ELR (cell line): ENCODE measurements at regions not wholly inside any gene's neighbourhood (a gene's known extent, or its start where the extent isn't known, plus 50 kb on each side); places are given as distances from the start of the nearest gene placed in this dataset.
A peak's percentile ranks its signal among the peaks of the same experiment; 100 is the strongest.
"Not testable (repeated sequence)": the region's sequence is repeated elsewhere in the genome, so short reads cannot be mapped to it uniquely, and the experiment has no call there.

Experiments used
- DNase-seq: peaks from one replicate; pipeline ENCODE4 v3.0.0-alpha.2; 2015; ENCODE audit warnings: low read depth

DNA sequence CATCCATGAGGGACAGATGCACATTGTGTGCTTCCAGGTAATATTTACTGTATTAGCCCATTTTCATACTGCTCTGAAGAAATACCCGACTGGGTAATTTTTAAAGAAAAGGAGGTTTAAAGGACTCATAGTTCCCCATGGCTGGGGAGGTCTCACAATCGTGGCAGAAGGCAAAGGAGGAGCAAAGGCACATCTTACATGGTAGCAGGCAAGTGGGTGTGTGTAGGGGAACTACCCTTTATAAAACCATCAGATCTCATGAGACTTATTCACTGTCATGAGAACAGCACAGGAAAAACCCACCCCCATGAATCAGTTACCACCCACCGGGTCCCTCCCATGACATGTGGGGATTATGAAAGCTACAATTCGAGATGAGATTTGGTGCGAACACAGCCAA, 148.8 kb upstream of the FBXL17 start:
- no peak for DNase-seq

- DNase-seq: peak; percentile 61
These were observed 147.5 kb upstream of the FBXL17 start for GRCh38 chr5:108529381-108529780.

GRCh38 chr5:108528655-108529054, 146.8 kb upstream of the FBXL17 start:
- DNase-seq: no peak

GRCh38 chr5:108524564-108524963, 142.7 kb upstream of the FBXL17 start:
- DNase-seq: no peak

DNA sequence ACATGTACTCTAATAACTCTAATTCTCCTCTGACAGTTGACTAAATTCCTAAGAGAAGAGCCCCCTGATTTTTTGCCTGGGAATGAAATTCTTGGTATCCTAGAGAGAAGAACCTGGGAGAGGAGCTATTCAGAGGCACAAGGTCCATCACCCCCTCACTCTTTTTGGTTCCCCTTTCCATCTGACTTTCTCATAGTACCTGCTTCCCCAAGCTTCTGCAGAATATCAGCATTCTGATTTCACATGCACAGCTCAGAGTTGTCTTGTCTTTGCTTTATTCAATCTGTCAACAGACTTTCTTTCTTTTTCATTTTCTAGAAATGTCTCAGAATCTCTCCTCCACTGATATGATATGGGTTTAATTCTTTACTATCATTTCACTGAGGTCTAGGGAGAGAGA, 141.5 kb upstream of the FBXL17 start:
- DNase-seq: no peak

- peak; percentile 76 for DNase-seq
These were observed 140.1 kb upstream of the FBXL17 start for GRCh38 chr5:108521841-108522506.

DNA sequence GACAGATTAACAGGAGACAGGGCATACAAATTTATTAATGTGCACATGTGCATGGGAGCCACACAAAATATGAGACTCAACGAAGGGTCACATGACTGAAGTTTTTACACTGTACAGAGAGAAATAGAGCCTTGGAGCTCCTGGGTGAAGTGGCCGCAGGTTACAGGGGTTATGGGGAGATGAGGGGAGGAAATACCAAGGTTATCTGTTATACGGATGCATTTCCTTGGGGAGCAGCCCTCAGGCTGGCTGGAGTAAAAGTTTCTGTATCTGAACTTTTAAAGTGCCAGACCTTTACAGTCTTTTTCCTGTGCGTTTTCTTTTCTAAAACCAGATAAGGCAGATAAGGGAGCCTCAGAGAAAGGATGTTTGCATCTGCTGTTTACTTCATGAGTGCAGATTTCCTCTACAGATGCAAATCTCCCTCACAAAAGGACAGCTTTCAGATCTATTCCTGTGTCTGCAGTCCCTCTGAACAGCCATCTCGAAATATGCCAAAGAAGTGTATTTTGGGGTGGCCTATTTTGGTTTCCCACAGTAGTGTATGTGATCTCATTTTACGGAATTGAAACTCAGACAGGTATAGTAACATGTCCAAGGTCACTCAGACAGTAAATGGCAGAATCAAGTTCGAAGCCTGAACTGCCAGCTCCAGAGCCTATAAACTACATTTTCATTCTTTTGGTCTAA, 139.3 kb upstream of the FBXL17 start:
- no peak for DNase-seq

GRCh38 chr5:108516785-108517184, 134.9 kb upstream of the FBXL17 start:
- no peak for DNase-seq

GRCh38 chr5:108515517-108516105, 133.7 kb upstream of the FBXL17 start:
- DNase-seq: no peak

DNA sequence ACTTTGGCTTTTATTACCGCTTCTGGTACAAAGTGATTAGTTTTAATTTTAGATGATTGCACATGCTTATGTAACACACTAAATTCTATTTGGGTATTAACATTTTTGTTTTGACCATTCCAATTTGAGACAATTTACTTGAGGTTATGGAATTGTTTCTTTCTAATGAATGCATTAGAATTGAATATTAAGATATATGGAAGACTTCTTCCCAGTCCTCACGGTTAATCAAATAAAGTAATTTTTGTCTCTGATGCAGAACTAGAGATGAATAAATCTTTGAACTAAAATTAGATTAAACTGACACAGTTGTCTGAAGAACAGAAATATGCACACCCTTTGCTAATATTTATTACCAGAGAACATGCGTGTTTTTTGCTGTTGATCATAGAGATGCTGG, 127.1 kb upstream of the FBXL17 start:
- DNase-seq: no peak

DNA sequence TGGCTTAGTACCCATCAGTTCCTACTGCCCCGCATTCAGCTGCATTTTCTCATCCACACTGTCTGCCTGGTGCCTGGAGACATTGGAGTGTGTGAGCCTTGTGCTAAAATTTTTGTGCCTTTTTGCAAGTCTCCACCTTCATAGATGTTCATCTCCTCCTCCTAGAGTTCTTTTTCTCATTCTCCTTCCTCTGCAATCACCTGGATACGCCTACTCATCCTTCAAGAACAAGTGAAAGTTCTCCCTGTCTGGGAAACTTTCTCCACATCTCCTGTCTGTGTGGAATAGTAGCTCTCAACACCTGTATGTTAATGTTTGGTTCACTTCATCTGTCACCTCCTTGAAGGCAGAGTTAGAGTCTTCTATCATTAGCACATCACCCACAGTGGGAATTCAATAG, 125.7 kb upstream of the FBXL17 start:
- no peak for DNase-seq

- DNase-seq: no peak
These were observed 123.7 kb upstream of the FBXL17 start for GRCh38 chr5:108505608-108506007.

GRCh38 chr5:108504974-108505373, 123.1 kb upstream of the FBXL17 start:
- DNase-seq: no peak

DNA sequence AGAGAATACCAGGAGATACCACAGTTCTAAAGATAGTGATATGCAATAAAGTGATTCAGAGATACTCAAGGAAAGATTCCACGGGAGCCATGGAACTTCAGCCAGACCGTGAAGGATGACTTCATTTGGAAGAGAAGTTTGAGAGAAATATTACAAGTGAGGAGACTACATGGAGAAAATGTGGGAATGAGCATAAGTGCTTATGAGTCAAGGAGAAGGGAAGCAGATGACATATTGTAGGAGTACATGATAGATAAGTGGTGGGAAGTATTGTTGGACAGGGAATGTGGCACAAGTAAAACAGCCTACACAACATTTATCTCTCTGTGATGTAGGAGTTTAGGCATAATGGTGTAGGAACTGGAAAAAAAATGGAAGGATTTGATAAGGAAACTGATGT, 122.1 kb upstream of the FBXL17 start:
- no peak for DNase-seq

- not testable (repeated sequence) for DNase-seq
These were observed 113.7 kb upstream of the FBXL17 start for GRCh38 chr5:108495615-108496014.

DNA sequence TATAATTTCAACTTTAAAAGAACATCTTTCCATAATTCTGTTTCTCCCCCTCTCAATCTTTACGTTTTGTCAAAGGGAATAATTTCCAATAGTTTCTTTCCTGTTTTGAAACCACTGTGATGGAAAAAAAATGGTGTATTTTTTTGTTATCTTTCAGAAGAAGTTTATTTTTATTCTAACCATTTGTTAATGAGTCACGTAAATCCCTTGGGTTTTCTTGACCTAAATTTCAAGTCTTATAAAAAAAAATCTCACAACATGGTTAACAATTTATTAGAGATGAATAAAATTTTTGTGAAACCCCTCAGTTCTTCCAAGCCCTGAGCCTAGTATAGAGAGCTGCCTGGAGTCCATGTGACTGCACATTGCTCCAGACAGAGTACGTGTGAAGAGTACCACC, 106.1 kb upstream of the FBXL17 start:
- no peak for DNase-seq

DNA sequence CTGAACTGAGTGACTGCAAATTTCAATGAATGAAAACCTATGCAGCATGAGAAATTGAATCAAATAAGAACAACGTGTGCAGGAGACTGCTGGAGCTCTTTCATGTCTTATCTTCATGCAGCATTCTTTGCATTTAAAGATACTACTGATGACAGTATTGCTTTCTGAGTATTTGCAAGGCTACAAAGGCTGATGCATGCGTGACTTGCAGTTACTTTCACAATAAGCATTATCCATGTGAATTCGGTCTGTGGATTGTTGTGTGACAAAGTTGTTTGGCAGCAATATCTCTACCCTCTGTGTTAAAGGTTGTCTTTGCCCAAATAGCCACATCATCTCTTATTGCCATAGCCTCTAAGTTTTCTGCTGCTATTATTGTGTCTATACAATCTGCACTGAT, 102.1 kb upstream of the FBXL17 start:
- no peak for DNase-seq

DNA sequence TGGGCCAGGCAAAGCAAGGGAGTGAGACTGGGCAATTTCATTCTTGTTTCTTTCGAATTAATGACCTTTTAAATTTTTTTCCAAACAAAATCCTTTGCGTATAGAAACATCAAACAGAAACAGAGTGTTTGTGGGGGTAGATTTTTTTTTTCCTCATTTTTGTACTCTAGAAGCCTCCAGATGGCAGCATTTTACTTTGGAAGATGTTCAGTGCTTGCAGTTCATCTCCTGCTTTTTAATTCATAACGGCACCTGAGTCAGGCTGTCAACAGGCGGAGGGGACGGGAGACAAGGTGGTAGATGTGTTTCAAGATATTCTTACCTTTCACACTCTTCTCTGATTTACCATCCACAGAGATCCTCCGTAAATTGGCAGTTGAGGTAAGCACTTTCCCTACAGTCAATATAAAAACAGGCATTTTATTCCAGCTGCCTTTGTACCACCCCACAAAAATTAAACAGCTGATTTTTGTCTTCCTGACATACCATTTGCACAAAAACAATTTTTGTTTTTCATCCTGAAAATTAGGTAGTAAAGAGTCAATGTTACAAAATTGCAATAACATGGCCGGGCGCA, 99.5 kb upstream of the FBXL17 start:
- DNase-seq: peak; percentile 69

DNA sequence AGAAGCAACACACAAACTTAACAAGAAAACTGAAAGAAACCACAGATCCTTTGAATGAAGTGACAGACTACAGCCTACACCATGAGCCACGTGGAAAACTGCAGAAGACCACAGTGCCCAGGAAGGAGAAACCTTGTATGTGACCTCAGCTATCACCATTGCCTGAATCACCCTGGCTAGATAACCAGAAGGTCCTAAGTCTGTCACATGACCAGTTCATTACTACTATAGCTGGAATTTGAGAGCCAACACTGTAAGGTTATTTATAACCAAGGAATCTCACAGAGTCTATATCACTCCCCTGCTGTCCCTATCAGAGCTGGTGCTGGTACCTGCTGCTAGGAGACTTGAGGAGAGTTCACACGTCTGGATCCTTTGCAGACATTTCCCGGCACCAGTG, 90.3 kb upstream of the FBXL17 start:
- DNase-seq: peak; percentile 19

DNA sequence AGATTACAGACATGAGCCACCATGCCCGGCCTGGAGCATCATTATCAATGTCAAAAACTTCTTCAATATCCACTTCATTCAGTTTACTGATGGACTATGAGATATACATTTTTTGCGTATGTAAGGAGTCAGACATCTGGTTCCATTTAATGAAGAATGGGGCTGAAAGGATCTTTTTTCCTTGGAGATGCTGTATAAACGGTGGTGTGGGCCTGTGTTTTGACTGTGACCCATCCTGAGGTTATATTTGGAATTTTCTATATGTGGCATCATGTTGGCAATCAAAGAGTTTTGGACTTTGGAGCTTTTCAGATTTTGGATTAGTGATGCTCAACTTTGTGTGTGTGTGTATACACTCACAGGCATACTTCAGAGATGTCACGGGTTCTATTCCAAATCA, 85.7 kb upstream of the FBXL17 start:
- DNase-seq: no peak

DNA sequence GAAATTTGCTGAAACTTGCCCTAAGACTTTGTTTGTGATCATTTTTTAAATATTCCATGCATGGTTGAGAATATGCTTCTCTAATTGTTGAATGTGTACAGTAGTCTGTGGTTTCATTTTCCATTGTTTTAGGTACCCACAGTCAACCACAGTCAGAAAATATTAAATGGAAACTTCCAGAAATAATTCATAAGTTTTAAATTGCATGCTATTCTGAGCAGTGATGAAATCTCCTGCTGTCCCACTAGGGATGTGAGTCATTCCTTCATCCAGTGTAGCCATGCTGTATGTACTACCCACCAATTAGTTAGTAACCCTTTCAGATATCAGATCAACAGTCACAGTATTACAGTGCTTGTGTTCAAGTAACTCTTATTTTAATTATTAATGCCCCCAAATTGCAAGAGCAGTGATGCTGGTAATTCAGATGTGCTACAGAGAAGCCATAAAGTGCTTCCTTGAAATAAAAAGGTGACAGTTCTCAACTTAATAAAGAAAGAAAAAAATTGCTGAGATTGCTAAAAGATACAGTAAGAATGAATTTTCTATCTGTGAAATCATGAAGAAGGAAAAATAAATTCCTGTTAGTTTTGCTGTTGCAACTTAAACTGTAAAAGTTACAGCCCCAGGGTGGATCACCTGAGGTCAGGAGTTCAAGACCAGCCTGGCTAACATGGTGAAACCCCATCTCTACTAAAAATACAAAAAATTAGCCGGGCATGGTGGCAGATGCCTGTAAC, 79.9 kb upstream of the FBXL17 start:
- peak; percentile 81 for DNase-seq

GRCh38 chr5:108459769-108460168, 77.9 kb upstream of the FBXL17 start:
- no peak for DNase-seq

DNA sequence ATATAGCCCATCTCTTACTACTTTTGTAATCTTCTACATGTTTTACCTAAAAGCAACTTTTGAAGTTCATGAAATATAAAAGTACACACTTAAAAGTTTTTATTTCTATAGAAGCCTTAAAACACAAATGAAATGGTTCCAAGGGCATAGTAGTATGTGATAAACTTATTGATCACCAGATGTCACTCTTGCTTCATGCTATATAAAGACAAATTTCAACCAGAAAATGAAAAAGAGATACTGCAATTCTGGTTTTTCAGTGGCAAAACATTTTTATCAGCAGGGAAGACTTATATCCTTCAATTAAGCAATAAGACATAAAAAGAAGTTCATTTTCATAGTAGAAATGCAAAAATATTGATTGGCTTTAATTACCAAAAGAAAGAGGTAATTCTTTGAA, 69.4 kb upstream of the FBXL17 start:
- peak; percentile 26 for DNase-seq
